ENCODE measurements at regions not wholly inside any gene's neighbourhood (a gene's known extent, or its start where the extent isn't known, plus 50 kb on each side); places are given as distances from the start of the nearest gene placed in this dataset.

DNA sequence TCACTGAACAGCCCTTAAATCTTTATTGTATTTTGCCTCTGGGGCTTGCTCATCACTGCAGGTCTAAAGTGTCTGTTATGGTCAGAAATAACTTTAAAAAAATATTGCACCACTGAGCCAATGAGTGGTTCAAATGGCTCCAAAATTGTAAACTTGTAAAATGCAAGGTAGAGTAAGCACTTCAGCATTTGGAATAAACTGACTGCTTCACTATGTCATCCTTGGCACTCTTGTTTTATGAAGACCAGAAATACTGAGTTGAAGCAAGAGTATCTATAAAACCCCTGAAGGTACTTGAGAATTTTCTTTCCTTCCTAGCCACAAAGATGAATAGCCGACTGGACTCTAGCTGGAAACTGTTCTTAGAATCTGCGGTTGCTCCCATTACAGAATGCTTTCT lies 390.3 kb upstream of the DPH6 start:
- no peak overlapping the region for H3K4me3 ChIP-seq (replicated peaks in 1 of 4; ENCODE audit: control extremely low read depth in 1 of 4, insufficient read depth in 1 of 4, low read depth in 3 of 4, low read length in 4 of 4)
- no peak overlapping the region for H3K9ac ChIP-seq (ENCODE audit: insufficient read depth, low read length)
- DNase-seq (ENCODE audit: low read depth in 2 of 2), result no peak
- H4K20me1 ChIP-seq (ENCODE audit: control insufficient read depth, extremely low read depth, insufficient read depth, low read length), result no peaks in the 10 kb centered on the region
- H3K9me3 ChIP-seq (ENCODE audit: control insufficient read depth, insufficient read depth, low read depth, low read length), result no peaks in the 10 kb centered on the region
- no peaks in the 10 kb centered on the region for H3K79me2 ChIP-seq (ENCODE audit: control insufficient read depth, insufficient read depth, low read length)
- no peak for TF ChIP-seq EZH2 (IDR thresholded peaks at IDR 0.05; ENCODE audit: low read length, missing control alignments)
- TF ChIP-seq, protein P1, sequence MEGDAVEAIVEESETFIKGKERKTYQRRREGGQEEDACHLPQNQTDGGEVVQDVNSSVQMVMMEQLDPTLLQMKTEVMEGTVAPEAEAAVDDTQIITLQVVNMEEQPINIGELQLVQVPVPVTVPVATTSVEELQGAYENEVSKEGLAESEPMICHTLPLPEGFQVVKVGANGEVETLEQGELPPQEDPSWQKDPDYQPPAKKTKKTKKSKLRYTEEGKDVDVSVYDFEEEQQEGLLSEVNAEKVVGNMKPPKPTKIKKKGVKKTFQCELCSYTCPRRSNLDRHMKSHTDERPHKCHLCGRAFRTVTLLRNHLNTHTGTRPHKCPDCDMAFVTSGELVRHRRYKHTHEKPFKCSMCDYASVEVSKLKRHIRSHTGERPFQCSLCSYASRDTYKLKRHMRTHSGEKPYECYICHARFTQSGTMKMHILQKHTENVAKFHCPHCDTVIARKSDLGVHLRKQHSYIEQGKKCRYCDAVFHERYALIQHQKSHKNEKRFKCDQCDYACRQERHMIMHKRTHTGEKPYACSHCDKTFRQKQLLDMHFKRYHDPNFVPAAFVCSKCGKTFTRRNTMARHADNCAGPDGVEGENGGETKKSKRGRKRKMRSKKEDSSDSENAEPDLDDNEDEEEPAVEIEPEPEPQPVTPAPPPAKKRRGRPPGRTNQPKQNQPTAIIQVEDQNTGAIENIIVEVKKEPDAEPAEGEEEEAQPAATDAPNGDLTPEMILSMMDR (conservative IDR thresholded peaks at IDR 0.05 in 1 of 2, IDR thresholded peaks at IDR 0.05 in 1 of 2; ENCODE audit: low read depth in 1 of 2, low read length in 2 of 2), result no peak
- H3K27me3 ChIP-seq (ENCODE audit: control insufficient read depth, insufficient read depth, low read length), result no peaks in the 10 kb centered on the region
- no peak overlapping the region for H3K4me2 ChIP-seq (ENCODE audit: extremely low read depth, insufficient read depth, low read length)
- no peaks in the 10 kb centered on the region for H3K4me1 ChIP-seq (ENCODE audit: control insufficient read depth, extremely low read depth, insufficient read depth, low read length)
- H3K27ac ChIP-seq (ENCODE audit: insufficient read depth, low read length), result no peak overlapping the region
- no peaks in the 10 kb centered on the region for H3K36me3 ChIP-seq (ENCODE audit: control insufficient read depth, insufficient read depth, low read length)
- no peak overlapping the region for H2AFZ ChIP-seq (ENCODE audit: low read length)

GRCh38 chr15:35937380-35937779 lies 391.4 kb upstream of the DPH6 start:
- Histone ChIP-seq H3K4me3 (replicated peaks in 1 of 4; ENCODE audit: control extremely low read depth in 1 of 4, insufficient read depth in 1 of 4, low read depth in 3 of 4, low read length in 4 of 4) (no peak overlapping the region), H3K9ac (ENCODE audit: insufficient read depth, low read length) (no peak overlapping the region), H3K4me2 (ENCODE audit: extremely low read depth, insufficient read depth, low read length) (no peak overlapping the region), H3K79me2 (ENCODE audit: control insufficient read depth, insufficient read depth, low read length) (no peaks in the 10 kb centered on the region), H3K27me3 (ENCODE audit: control insufficient read depth, insufficient read depth, low read length) (no peaks in the 10 kb centered on the region), H3K27ac (ENCODE audit: insufficient read depth, low read length) (no peak overlapping the region), H3K9me3 (ENCODE audit: control insufficient read depth, insufficient read depth, low read depth, low read length) (no peaks in the 10 kb centered on the region), H3K4me1 (ENCODE audit: control insufficient read depth, extremely low read depth, insufficient read depth, low read length) (no peaks in the 10 kb centered on the region), H4K20me1 (ENCODE audit: control insufficient read depth, extremely low read depth, insufficient read depth, low read length) (no peaks in the 10 kb centered on the region), H2AFZ (ENCODE audit: low read length) (no peak overlapping the region), H3K36me3 (ENCODE audit: control insufficient read depth, insufficient read depth, low read length) (no peaks in the 10 kb centered on the region)
- DNase-seq (ENCODE audit: low read depth in 2 of 2), result no peak
- TF ChIP-seq EZH2 (IDR thresholded peaks at IDR 0.05; ENCODE audit: low read length, missing control alignments), result no peak
- TF ChIP-seq, protein P1 (conservative IDR thresholded peaks at IDR 0.05 in 1 of 2, IDR thresholded peaks at IDR 0.05 in 1 of 2; ENCODE audit: low read depth in 1 of 2, low read length in 2 of 2), result no peak

GRCh38 chr15:35944945-35945585 lies 399.1 kb upstream of the DPH6 start:
- Histone ChIP-seq H3K4me1 (ENCODE audit: control insufficient read depth, extremely low read depth, insufficient read depth, low read length) (no peaks in the 10 kb centered on the region), H2AFZ (ENCODE audit: low read length) (no peak overlapping the region)
- no peak for DNase-seq (ENCODE audit: low read depth in 2 of 2)

More at GRCh38 chr15:35944945-35945585, 399.1 kb upstream of the DPH6 start:
- Histone ChIP-seq H3K27ac (ENCODE audit: insufficient read depth, low read length) (no peak overlapping the region), H3K4me2 (ENCODE audit: extremely low read depth, insufficient read depth, low read length) (no peak overlapping the region), H3K4me3 (replicated peaks in 1 of 4; ENCODE audit: control extremely low read depth in 1 of 4, insufficient read depth in 1 of 4, low read depth in 3 of 4, low read length in 4 of 4) (no peak overlapping the region), H3K36me3 (ENCODE audit: control insufficient read depth, insufficient read depth, low read length) (no peaks in the 10 kb centered on the region), H3K9ac (ENCODE audit: insufficient read depth, low read length) (no peak overlapping the region), H3K79me2 (ENCODE audit: control insufficient read depth, insufficient read depth, low read length) (no peaks in the 10 kb centered on the region), H4K20me1 (ENCODE audit: control insufficient read depth, extremely low read depth, insufficient read depth, low read length) (no peaks in the 10 kb centered on the region), H3K27me3 (ENCODE audit: control insufficient read depth, insufficient read depth, low read length) (no peaks in the 10 kb centered on the region), H3K9me3 (ENCODE audit: control insufficient read depth, insufficient read depth, low read depth, low read length) (no peaks in the 10 kb centered on the region)
- TF ChIP-seq, protein P1 (conservative IDR thresholded peaks at IDR 0.05 in 1 of 2, IDR thresholded peaks at IDR 0.05 in 1 of 2; ENCODE audit: low read depth in 1 of 2, low read length in 2 of 2), result no peak
- no peak for TF ChIP-seq EZH2 (IDR thresholded peaks at IDR 0.05; ENCODE audit: low read length, missing control alignments)
